ENCODE measurements at regions not wholly inside any gene's neighbourhood (a gene's known extent, or its start where the extent isn't known, plus 50 kb on each side); places are given as distances from the start of the nearest gene placed in this dataset.

GRCh38 chr2:166831930-166832329, 56.4 kb upstream of the XIRP2 start:
- ATAC-seq (no peak), DNase-seq (no peak)
- no peaks in the 10 kb centered on the region for H3K4me1 Mint-ChIP-seq (ENCODE audit: low read depth)
- no peaks in the 10 kb centered on the region for H3K36me3 Mint-ChIP-seq (ENCODE audit: low read depth)
- CTCF ChIA-PET = no interaction called here
- no peaks in the 10 kb centered on the region for H3K27me3 Mint-ChIP-seq (ENCODE audit: low read depth)
- POLR2A ChIA-PET = no interaction called here
- no peak overlapping the region for H3K27ac Mint-ChIP-seq
- H3K4me3 Mint-ChIP-seq = no peak overlapping the region
- H3K9me3 Mint-ChIP-seq (ENCODE audit: insufficient read depth) = no peaks in the 10 kb centered on the region

- Mint-ChIP-seq H3K9me3 (ENCODE audit: insufficient read depth) (no peaks in the 10 kb centered on the region), H3K27ac (no peak overlapping the region), H3K4me1 (ENCODE audit: low read depth) (no peaks in the 10 kb centered on the region), H3K4me3 (no peak overlapping the region), H3K36me3 (ENCODE audit: low read depth) (no peaks in the 10 kb centered on the region), H3K27me3 (ENCODE audit: low read depth) (no peaks in the 10 kb centered on the region)
- ATAC-seq (no peak), DNase-seq (no peak)
- POLR2A ChIA-PET = no interaction called here
- CTCF ChIA-PET = no interaction called here
Observed at GRCh38 chr2:166825914-166826313, 62.4 kb upstream of the XIRP2 start.

GRCh38 chr2:166814335-166814734, 73.9 kb upstream of the XIRP2 start:
- Mint-ChIP-seq H3K27me3 (ENCODE audit: low read depth) (no peaks in the 10 kb centered on the region), H3K4me3 (no peak overlapping the region), H3K4me1 (ENCODE audit: low read depth) (no peaks in the 10 kb centered on the region), H3K9me3 (ENCODE audit: insufficient read depth) (no peaks in the 10 kb centered on the region), H3K36me3 (ENCODE audit: low read depth) (no peaks in the 10 kb centered on the region), H3K27ac (no peak overlapping the region)
- DNase-seq = no peak
- no peak for ATAC-seq
- POLR2A ChIA-PET = interaction anchor here (0.6 kb wide), 1 partner anchor 1682 kb away, joined by 3 read pairs; no protein-coding TSS in a partner anchor
- CTCF ChIA-PET = no interaction called here

- Mint-ChIP-seq H3K27me3 (ENCODE audit: low read depth) (no peaks in the 10 kb centered on the region), H3K4me3 (no peak overlapping the region), H3K36me3 (ENCODE audit: low read depth) (no peaks in the 10 kb centered on the region), H3K4me1 (ENCODE audit: low read depth) (no peaks in the 10 kb centered on the region), H3K9me3 (ENCODE audit: insufficient read depth) (no peaks in the 10 kb centered on the region), H3K27ac (no peak overlapping the region)
- DNase-seq (no peak), ATAC-seq (no peak)
- ChIA-PET CTCF (no interaction called here), POLR2A (no interaction called here)
Observed at GRCh38 chr2:166812166-166812891, 76.0 kb upstream of the XIRP2 start.

GRCh38 chr2:166805753-166806152, 82.5 kb upstream of the XIRP2 start:
- Mint-ChIP-seq H3K27me3 (ENCODE audit: low read depth) (no peaks in the 10 kb centered on the region), H3K36me3 (ENCODE audit: low read depth) (no peaks in the 10 kb centered on the region), H3K27ac (no peak overlapping the region), H3K4me3 (no peak overlapping the region), H3K9me3 (ENCODE audit: insufficient read depth) (no peaks in the 10 kb centered on the region), H3K4me1 (ENCODE audit: low read depth) (peaks cover 17% of the 10 kb centered on the region)
- ChIA-PET POLR2A (no interaction called here), CTCF (no interaction called here)
- ATAC-seq (no peak), DNase-seq (no peak)

GRCh38 chr2:166803373-166804000, 84.8 kb upstream of the XIRP2 start:
- no peak overlapping the region for H3K27ac Mint-ChIP-seq
- H3K9me3 Mint-ChIP-seq (ENCODE audit: insufficient read depth) = no peaks in the 10 kb centered on the region
- no peak for DNase-seq
- H3K36me3 Mint-ChIP-seq (ENCODE audit: low read depth) = no peaks in the 10 kb centered on the region
- ChIA-PET POLR2A (no interaction called here), CTCF (no interaction called here)
- no peak overlapping the region for H3K4me3 Mint-ChIP-seq
- ATAC-seq = no peak
- H3K27me3 Mint-ChIP-seq (ENCODE audit: low read depth) = no peaks in the 10 kb centered on the region
- H3K4me1 Mint-ChIP-seq (ENCODE audit: low read depth) = peaks cover 17% of the 10 kb centered on the region

- no peaks in the 10 kb centered on the region for H3K9me3 Mint-ChIP-seq (ENCODE audit: insufficient read depth)
- no peak overlapping the region for H3K4me3 Mint-ChIP-seq
- no peaks in the 10 kb centered on the region for H3K27me3 Mint-ChIP-seq (ENCODE audit: low read depth)
- DNase-seq = no peak
- H3K36me3 Mint-ChIP-seq (ENCODE audit: low read depth) = no peaks in the 10 kb centered on the region
- no peak for ATAC-seq
- H3K27ac Mint-ChIP-seq = no peak overlapping the region
- POLR2A ChIA-PET = no interaction called here
- CTCF ChIA-PET = no interaction called here
- H3K4me1 Mint-ChIP-seq (ENCODE audit: low read depth) = peaks cover 17% of the 10 kb centered on the region
Observed at GRCh38 chr2:166802475-166802874, 85.8 kb upstream of the XIRP2 start.

- ChIA-PET POLR2A (no interaction called here), CTCF (no interaction called here)
- peaks cover 11% of the 10 kb centered on the region for H3K9me3 Mint-ChIP-seq (ENCODE audit: insufficient read depth)
- H3K27me3 Mint-ChIP-seq (ENCODE audit: low read depth) = no peaks in the 10 kb centered on the region
- H3K36me3 Mint-ChIP-seq (ENCODE audit: low read depth) = no peaks in the 10 kb centered on the region
- DNase-seq (no peak), ATAC-seq (no peak)
- H3K27ac Mint-ChIP-seq = no peak overlapping the region
- H3K4me3 Mint-ChIP-seq = no peak overlapping the region
- H3K4me1 Mint-ChIP-seq (ENCODE audit: low read depth) = no peaks in the 10 kb centered on the region
Observed at GRCh38 chr2:166792808-166793207, 95.5 kb upstream of the XIRP2 start.

- ATAC-seq (no peak), DNase-seq (no peak)
- Mint-ChIP-seq H3K27ac (no peak overlapping the region), H3K4me1 (ENCODE audit: low read depth) (no peaks in the 10 kb centered on the region), H3K27me3 (ENCODE audit: low read depth) (no peaks in the 10 kb centered on the region), H3K4me3 (no peak overlapping the region), H3K9me3 (ENCODE audit: insufficient read depth) (peaks cover 7% of the 10 kb centered on the region), H3K36me3 (ENCODE audit: low read depth) (no peaks in the 10 kb centered on the region)
- ChIA-PET CTCF (no interaction called here), POLR2A (no interaction called here)
Observed at GRCh38 chr2:166786707-166787106, 101.6 kb upstream of the XIRP2 start.

GRCh38 chr2:166784296-166784946, 103.9 kb upstream of the XIRP2 start:
- Mint-ChIP-seq H3K9me3 (ENCODE audit: insufficient read depth) (no peaks in the 10 kb centered on the region), H3K4me3 (no peak overlapping the region), H3K36me3 (ENCODE audit: low read depth) (no peaks in the 10 kb centered on the region), H3K4me1 (ENCODE audit: low read depth) (no peaks in the 10 kb centered on the region), H3K27ac (no peak overlapping the region), H3K27me3 (ENCODE audit: low read depth) (no peaks in the 10 kb centered on the region)
- ATAC-seq (no peak), DNase-seq (no peak)
- ChIA-PET CTCF (no interaction called here), POLR2A (no interaction called here)

- H3K9me3 Mint-ChIP-seq (ENCODE audit: insufficient read depth) = no peaks in the 10 kb centered on the region
- H3K4me1 Mint-ChIP-seq (ENCODE audit: low read depth) = no peaks in the 10 kb centered on the region
- no peak overlapping the region for H3K27ac Mint-ChIP-seq
- no peak for ATAC-seq
- DNase-seq = no peak
- ChIA-PET CTCF (no interaction called here), POLR2A (no interaction called here)
- no peaks in the 10 kb centered on the region for H3K36me3 Mint-ChIP-seq (ENCODE audit: low read depth)
- H3K27me3 Mint-ChIP-seq (ENCODE audit: low read depth) = no peaks in the 10 kb centered on the region
- H3K4me3 Mint-ChIP-seq = no peak overlapping the region
Observed at GRCh38 chr2:166775176-166775575, 113.1 kb upstream of the XIRP2 start.

- ChIA-PET CTCF (interaction anchor here (0.7 kb wide), 1 partner anchor 777 kb away, joined by 3 read pairs; no protein-coding TSS in a partner anchor), POLR2A (no interaction called here)
- ATAC-seq (no peak), DNase-seq (no peak)
- H3K9me3 Mint-ChIP-seq (ENCODE audit: insufficient read depth) = no peaks in the 10 kb centered on the region
- H3K27ac Mint-ChIP-seq = no peak overlapping the region
- no peaks in the 10 kb centered on the region for H3K4me1 Mint-ChIP-seq (ENCODE audit: low read depth)
- H3K27me3 Mint-ChIP-seq (ENCODE audit: low read depth) = no peaks in the 10 kb centered on the region
- no peaks in the 10 kb centered on the region for H3K36me3 Mint-ChIP-seq (ENCODE audit: low read depth)
- no peak overlapping the region for H3K4me3 Mint-ChIP-seq
Observed at GRCh38 chr2:166773308-166773949, 114.9 kb upstream of the XIRP2 start.

Data from activated CD8-positive, alpha-beta T cell treated with anti-CD3 and anti-CD28 coated beads, Interleukin-2, amount 10 ng/mL, durations not matched to agents 7 days and 5 days (primary cell).